Keratinocyte (primary cell): ENCODE measurements at regions not wholly inside any gene's neighbourhood (a gene's known extent, or its start where the extent isn't known, plus 50 kb on each side); places are given as distances from the start of the nearest gene placed in this dataset.
"Not testable (repeated sequence)": the region's sequence is repeated elsewhere in the genome, so short reads cannot be mapped to it uniquely, and the experiment has no call there.

ENCODE experiments used
- DNase-seq: peaks from one replicate; pipeline ENCODE4 v3.0.0-alpha.2; 2011; ENCODE audit warnings: low read depth, missing footprints, low spot score
- FAIRE-seq: peaks from 2 replicates; lab custom pipeline; 2011; peaks lifted over from hg19 to GRCh38; lab: Jason Lieb, UNC
- H2AFZ ChIP-seq: 2 replicates; pipeline ENCODE4 v1.6.0; 2012; ENCODE audit warnings: low read length, control low read depth, inconsistent platforms; ENCODE audit not compliant: control insufficient read depth
- H3K27ac ChIP-seq: 2 replicates; pipeline ENCODE4 v1.5.1; 2011; ENCODE audit warnings: low read length; ENCODE audit not compliant: control insufficient read depth, insufficient read depth
- H3K27me3 ChIP-seq: 3 replicates; pipeline ENCODE4 v1.6.0; 2011; ENCODE audit warnings: low read length; ENCODE audit not compliant: control insufficient read depth, insufficient read depth; ENCODE audit errors: extremely low read depth
- H3K36me3 ChIP-seq, 2 experiments: 2 replicates in 1 of 2; 3 replicates in 1 of 2; pipeline ENCODE4 v1.5.1; 2011; ENCODE audit warnings: low read length in 2 of 2, mild to moderate bottlenecking in 1 of 2; ENCODE audit not compliant: control insufficient read depth in 2 of 2, insufficient read depth in 2 of 2; ENCODE audit errors: extremely low read depth in 1 of 2
- H3K4me1 ChIP-seq: 3 replicates; pipeline ENCODE4 v1.5.1; 2011; ENCODE audit warnings: low read length; ENCODE audit not compliant: control insufficient read depth, insufficient read depth; ENCODE audit errors: extremely low read depth
- H3K4me2 ChIP-seq: 3 replicates; pipeline ENCODE4 v1.6.0; 2011; ENCODE audit warnings: low read depth, low read length; ENCODE audit not compliant: control insufficient read depth, insufficient read depth; ENCODE audit errors: extremely low read depth
- H3K4me3 ChIP-seq, 3 experiments: fragments of 200-600 bp in 1 of 3; sonication (generic) in 1 of 3; 2 replicates in 2 of 3; 3 replicates in 1 of 3; pipeline ENCODE4 v1.5.1; 2011 to 2016; ENCODE audit warnings: low read length in 3 of 3, mild to moderate bottlenecking in 3 of 3, control low read depth in 2 of 3, inconsistent platforms in 1 of 3, low read depth in 1 of 3, mixed read lengths in 1 of 3, mixed run types in 1 of 3, moderate library complexity in 1 of 3; ENCODE audit not compliant: control insufficient read depth in 2 of 3, insufficient read depth in 2 of 3; ENCODE audit errors: extremely low read depth in 1 of 3
- H3K79me2 ChIP-seq: 2 replicates; pipeline ENCODE4 v1.6.0; 2012; ENCODE audit warnings: low read length; ENCODE audit not compliant: control insufficient read depth, insufficient read depth
- H3K9ac ChIP-seq: 3 replicates; pipeline ENCODE4 v1.6.0; 2011; ENCODE audit warnings: low read length; ENCODE audit not compliant: control insufficient read depth, insufficient read depth; ENCODE audit errors: extremely low read depth
- H3K9me1 ChIP-seq: 3 replicates; pipeline ENCODE4 v1.6.0; 2011; ENCODE audit warnings: low read length; ENCODE audit not compliant: control insufficient read depth, insufficient read depth; ENCODE audit errors: extremely low read depth
- H3K9me3 ChIP-seq: 2 replicates; pipeline ENCODE4 v1.5.1; 2012; ENCODE audit warnings: low read depth, low read length; ENCODE audit not compliant: control insufficient read depth
- H4K20me1 ChIP-seq: 3 replicates; pipeline ENCODE4 v1.6.0; 2011; ENCODE audit warnings: low read length; ENCODE audit not compliant: control insufficient read depth, insufficient read depth; ENCODE audit errors: extremely low read depth
- CTCF ChIP-seq, 3 experiments: IDR thresholded peaks in 1 of 3; conservative IDR thresholded peaks in 1 of 3; optimal IDR thresholded peaks in 1 of 3; 2 replicates in 2 of 3; 3 replicates in 1 of 3; pipeline versions ENCODE3 to v1.5.1; 2011; ENCODE audit warnings: low read length in 3 of 3, mild to moderate bottlenecking in 3 of 3, moderate library complexity in 2 of 3, control low read depth in 1 of 3, inconsistent platforms in 1 of 3; ENCODE audit not compliant: insufficient read depth in 2 of 3; ENCODE audit errors: extremely low read depth in 1 of 3
- EZH2 ChIP-seq: IDR thresholded peaks from one replicate; pipeline ENCODE4 v1.6.1; 2012; ENCODE audit warnings: inconsistent platforms, mild to moderate bottlenecking, low read length, moderate library complexity
- dilution Hi-C: fragments of 300-500 bp; cut with MboI; formaldehyde crosslinking; loops from one replicate; pipeline ENCODE4 v1.7.0; 2020; ENCODE audit warnings: low sequenced_read_pairs; ENCODE audit not compliant: extremely low pct_ligation_motif_present

- H3K9me3 ChIP-seq: peaks cover 23% of the 10 kb centered on the region
- no peak for FAIRE-seq
Measured at GRCh38 chr15:25172691-25173090, 217.9 kb downstream of the SNRPN start.

GRCh38 chr15:25173241-25174028, 218.6 kb downstream of the SNRPN start:
- Histone ChIP-seq H3K9me3 (peaks cover 29% of the 10 kb centered on the region), H4K20me1 (no peaks in the 10 kb centered on the region), H3K9ac (no peak overlapping the region), H3K79me2 (no peaks in the 10 kb centered on the region), H3K27me3 (no peaks in the 10 kb centered on the region), H2AFZ (no peak overlapping the region), H3K4me2 (no peak overlapping the region), H3K4me3 (no peak overlapping the region), H3K4me1 (no peaks in the 10 kb centered on the region), H3K27ac (no peak overlapping the region), H3K9me1 (no peaks in the 10 kb centered on the region), H3K36me3 (no peaks in the 10 kb centered on the region)
- dilution Hi-C loops: no loop called here
- TF ChIP-seq CTCF (optimal IDR thresholded peaks at IDR 0.05 in 1 of 3, IDR thresholded peaks at IDR 0.05 in 1 of 3, conservative IDR thresholded peaks at IDR 0.05 in 1 of 3; ENCODE audit: extremely low read depth in 1 of 3, insufficient read depth in 2 of 3, low read length in 3 of 3) (no peak), EZH2 (no peak)
- DNase-seq (no peak), FAIRE-seq (no peak)

More at GRCh38 chr15:25172691-25173090, 217.9 kb downstream of the SNRPN start:
- no peak overlapping the region for H3K9ac ChIP-seq
- no peaks in the 10 kb centered on the region for H3K36me3 ChIP-seq
- dilution Hi-C loops: no loop called here
- H3K27me3 ChIP-seq: no peaks in the 10 kb centered on the region
- H3K79me2 ChIP-seq: no peaks in the 10 kb centered on the region
- H3K4me3 ChIP-seq: no peak overlapping the region
- H3K27ac ChIP-seq: no peak overlapping the region
- H3K9me1 ChIP-seq: no peaks in the 10 kb centered on the region
- no peak for DNase-seq
- H2AFZ ChIP-seq: no peak overlapping the region
- TF ChIP-seq EZH2: no peak
- no peak for TF ChIP-seq CTCF (optimal IDR thresholded peaks at IDR 0.05 in 1 of 3, IDR thresholded peaks at IDR 0.05 in 1 of 3, conservative IDR thresholded peaks at IDR 0.05 in 1 of 3; ENCODE audit: extremely low read depth in 1 of 3, insufficient read depth in 2 of 3, low read length in 3 of 3)
- no peaks in the 10 kb centered on the region for H3K4me1 ChIP-seq
- H4K20me1 ChIP-seq: no peaks in the 10 kb centered on the region
- no peak overlapping the region for H3K4me2 ChIP-seq

- H3K79me2 ChIP-seq, H3K27me3 ChIP-seq, H3K9ac ChIP-seq, H3K4me1 ChIP-seq, dilution Hi-C loops, H2AFZ ChIP-seq, H3K27ac ChIP-seq, H3K9me1 ChIP-seq, FAIRE-seq, H3K4me3 ChIP-seq, H4K20me1 ChIP-seq, H3K4me2 ChIP-seq, H3K36me3 ChIP-seq, DNase-seq: not testable (repeated sequence)
- H3K9me3 ChIP-seq: peaks cover 30% of the 10 kb centered on the region
Measured at GRCh38 chr15:25174149-25174548, 219.4 kb downstream of the SNRPN start.
